Vagina (tissue), 2 donors: ENCODE measurements at regions not wholly inside any gene's neighbourhood (a gene's known extent, or its start where the extent isn't known, plus 50 kb on each side); places are given as distances from the start of the nearest gene placed in this dataset.

Source experiments
- CTCF ChIP-seq, 3 experiments: fragments of 450-650 bp in 2 of 3; fragments of 200-600 bp in 1 of 3; sonication (generic) in 1 of 3; IDR thresholded peaks; one replicate each; pipeline ENCODE4 v1.5.1; 2017 to 2019; ENCODE audit warnings: antibody characterized with exemption in 3 of 3, mild to moderate bottlenecking in 2 of 3, moderate library complexity in 2 of 3
- POLR2A ChIP-seq, 2 donors: fragments of 450-650 bp; IDR thresholded peaks; one replicate each; pipeline ENCODE4 v1.6.1; 2017; ENCODE audit warnings: antibody characterized with exemption in 2 of 2, mild to moderate bottlenecking in 2 of 2, moderate library complexity in 2 of 2

DNA sequence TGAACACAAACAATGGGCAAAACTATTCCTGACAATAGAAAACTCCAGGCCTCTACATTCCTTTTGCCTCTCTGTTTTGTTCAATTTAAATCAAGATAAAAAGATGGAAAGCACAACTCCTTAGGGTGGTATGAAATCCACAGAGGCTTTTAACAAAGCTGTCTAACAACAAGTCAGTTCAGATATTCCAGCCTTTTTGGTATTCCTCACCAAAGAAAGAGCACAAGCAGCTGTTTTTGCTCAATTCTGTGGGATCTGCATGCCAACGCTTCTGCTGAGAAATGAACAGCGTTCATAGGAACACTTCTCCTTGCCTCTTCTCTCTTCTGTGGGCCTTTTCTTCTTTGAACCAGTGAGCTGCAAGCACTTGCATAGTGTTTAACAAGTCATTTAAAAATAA lies 411.6 kb upstream of the TCF4 start:
- no peak for TF ChIP-seq CTCF (IDR thresholded peaks at IDR 0.05)
- no peak for TF ChIP-seq POLR2A (IDR thresholded peaks at IDR 0.05)
